DND-41 (cell line): ENCODE measurements at regions not wholly inside any gene's neighbourhood (a gene's known extent, or its start where the extent isn't known, plus 50 kb on each side); places are given as distances from the start of the nearest gene placed in this dataset.

Source experiments
- ATAC-seq: fragments of 200-7000 bp; cut with Tn5 transposase; 3 replicates; pipeline ENCODE4 v1.9.1; 2021; ENCODE audit warnings: low read depth; ENCODE audit not compliant: insufficient read depth
- DNase-seq: peaks from one replicate; pipeline ENCODE4 v3.0.0-alpha.2; 2020
- H2AFZ ChIP-seq: 2 replicates; pipeline ENCODE4 v1.6.0; 2012; ENCODE audit warnings: low read depth, low read length
- H3K27ac ChIP-seq: 2 replicates; pipeline ENCODE4 v1.5.1; 2012; ENCODE audit warnings: low read length, inconsistent platforms
- H3K27me3 ChIP-seq: fragments of 200-600 bp; sonication (generic); 2 replicates; pipeline ENCODE4 v1.6.0; 2012; ENCODE audit warnings: low read length, mild to moderate bottlenecking, inconsistent platforms; ENCODE audit not compliant: insufficient read depth, poor library complexity
- H3K36me3 ChIP-seq: 2 replicates; pipeline ENCODE4 v1.5.1; 2012; ENCODE audit warnings: low read length, inconsistent platforms; ENCODE audit not compliant: insufficient read depth
- H3K4me1 ChIP-seq: 2 replicates; pipeline ENCODE4 v1.5.1; 2012; ENCODE audit warnings: mild to moderate bottlenecking, low read length; ENCODE audit not compliant: insufficient read depth
- H3K4me2 ChIP-seq: 2 replicates; pipeline ENCODE4 v1.6.0; 2012; ENCODE audit warnings: mild to moderate bottlenecking, moderate library complexity, low read length, inconsistent platforms; ENCODE audit not compliant: insufficient read depth
- H3K4me3 ChIP-seq, 2 experiments: fragments of 200-600 bp in 1 of 2; shearing (Covaris generic) in 1 of 2; 2 replicates each; pipeline ENCODE4 v1.5.1; 2012 to 2016; ENCODE audit warnings: inconsistent platforms in 2 of 2, low read length in 2 of 2, mild to moderate bottlenecking in 2 of 2, low read depth in 1 of 2, moderate library complexity in 1 of 2
- H3K79me2 ChIP-seq: 2 replicates; pipeline ENCODE4 v1.6.0; 2012; ENCODE audit warnings: low read length, inconsistent platforms; ENCODE audit not compliant: insufficient read depth
- H3K9ac ChIP-seq: 2 replicates; pipeline ENCODE4 v1.6.0; 2012; ENCODE audit warnings: low read depth, mild to moderate bottlenecking, inconsistent platforms, low read length, moderate library complexity
- H3K9me3 ChIP-seq: 2 replicates; pipeline ENCODE4 v1.5.1; 2012; ENCODE audit warnings: low read length, moderate library complexity, mild to moderate bottlenecking, inconsistent platforms; ENCODE audit not compliant: insufficient read depth, severe bottlenecking
- H4K20me1 ChIP-seq: 2 replicates; pipeline ENCODE4 v1.6.0; 2012; ENCODE audit warnings: low read length; ENCODE audit not compliant: insufficient read depth
- EZH2 ChIP-seq: IDR thresholded peaks from 3 replicates; pipeline ENCODE4 v1.6.1; 2012; ENCODE audit warnings: borderline replicate concordance, low read depth, mild to moderate bottlenecking, moderate library complexity, low read length, inconsistent platforms; ENCODE audit not compliant: severe bottlenecking
- TF ChIP-seq, protein P1 (sequence below): IDR thresholded peaks from 2 replicates; pipeline ENCODE4 v1.5.1; 2012; ENCODE audit warnings: borderline replicate concordance, low read length, moderate library complexity, mild to moderate bottlenecking; ENCODE audit not compliant: poor library complexity, severe bottlenecking; ENCODE audit errors: extremely low read depth

DNA sequence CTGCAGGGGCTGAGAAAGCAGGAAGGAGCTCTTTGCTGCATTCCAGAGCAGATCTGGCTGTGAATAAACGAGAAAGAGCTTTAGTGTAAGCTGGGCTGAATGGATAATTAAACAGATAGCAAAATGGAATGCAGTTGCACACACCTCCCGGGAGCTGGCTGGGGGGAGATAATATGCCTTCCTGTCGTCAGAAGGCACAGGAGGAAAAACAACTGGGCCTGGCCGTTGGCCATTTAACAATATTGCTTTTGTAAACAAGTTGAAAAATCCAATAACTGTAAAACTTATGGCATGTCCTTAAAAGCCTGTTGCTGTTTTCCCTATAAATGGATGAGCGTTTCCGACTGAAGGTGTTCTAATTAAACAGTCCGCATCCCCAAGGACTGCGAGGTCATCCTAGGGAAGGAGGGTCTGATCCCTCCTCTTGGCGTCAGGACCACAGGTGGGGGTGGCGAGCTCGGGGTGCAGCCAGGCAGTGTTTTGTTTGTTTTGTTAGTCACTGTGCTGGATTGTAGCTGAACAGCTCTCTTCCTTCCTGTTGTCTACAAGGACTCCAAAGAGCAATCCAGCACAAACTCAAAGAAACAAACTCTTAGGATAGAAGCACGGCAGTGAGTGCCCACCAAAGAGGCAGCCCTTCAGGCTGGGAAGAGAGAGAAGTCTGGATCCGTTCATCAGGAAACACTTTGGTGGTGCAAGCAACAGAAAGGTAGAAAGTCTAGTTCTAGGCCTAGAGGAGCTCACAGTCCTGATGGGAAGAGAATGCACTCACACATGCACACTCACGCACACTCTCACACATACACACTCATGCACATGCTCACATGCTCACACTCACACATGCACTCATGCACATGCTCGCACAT, 133.4 kb upstream of the SMAD3 start:
- DNase-seq = no peak
- no peak overlapping the region for H3K4me2 ChIP-seq
- no peak overlapping the region for H3K9ac ChIP-seq
- peaks cover 3% of the 10 kb centered on the region for H3K27me3 ChIP-seq
- H3K9me3 ChIP-seq = peaks cover 7% of the 10 kb centered on the region
- H3K36me3 ChIP-seq = no peaks in the 10 kb centered on the region
- no peak for ATAC-seq
- no peaks in the 10 kb centered on the region for H4K20me1 ChIP-seq
- no peaks in the 10 kb centered on the region for H3K79me2 ChIP-seq
- H3K4me3 ChIP-seq = no peak overlapping the region
- no peak overlapping the region for H3K27ac ChIP-seq
- no peaks in the 10 kb centered on the region for H3K4me1 ChIP-seq
- no peak overlapping the region for H2AFZ ChIP-seq
- TF ChIP-seq, protein P1, sequence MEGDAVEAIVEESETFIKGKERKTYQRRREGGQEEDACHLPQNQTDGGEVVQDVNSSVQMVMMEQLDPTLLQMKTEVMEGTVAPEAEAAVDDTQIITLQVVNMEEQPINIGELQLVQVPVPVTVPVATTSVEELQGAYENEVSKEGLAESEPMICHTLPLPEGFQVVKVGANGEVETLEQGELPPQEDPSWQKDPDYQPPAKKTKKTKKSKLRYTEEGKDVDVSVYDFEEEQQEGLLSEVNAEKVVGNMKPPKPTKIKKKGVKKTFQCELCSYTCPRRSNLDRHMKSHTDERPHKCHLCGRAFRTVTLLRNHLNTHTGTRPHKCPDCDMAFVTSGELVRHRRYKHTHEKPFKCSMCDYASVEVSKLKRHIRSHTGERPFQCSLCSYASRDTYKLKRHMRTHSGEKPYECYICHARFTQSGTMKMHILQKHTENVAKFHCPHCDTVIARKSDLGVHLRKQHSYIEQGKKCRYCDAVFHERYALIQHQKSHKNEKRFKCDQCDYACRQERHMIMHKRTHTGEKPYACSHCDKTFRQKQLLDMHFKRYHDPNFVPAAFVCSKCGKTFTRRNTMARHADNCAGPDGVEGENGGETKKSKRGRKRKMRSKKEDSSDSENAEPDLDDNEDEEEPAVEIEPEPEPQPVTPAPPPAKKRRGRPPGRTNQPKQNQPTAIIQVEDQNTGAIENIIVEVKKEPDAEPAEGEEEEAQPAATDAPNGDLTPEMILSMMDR = no peak
- no peak for TF ChIP-seq EZH2

DNA sequence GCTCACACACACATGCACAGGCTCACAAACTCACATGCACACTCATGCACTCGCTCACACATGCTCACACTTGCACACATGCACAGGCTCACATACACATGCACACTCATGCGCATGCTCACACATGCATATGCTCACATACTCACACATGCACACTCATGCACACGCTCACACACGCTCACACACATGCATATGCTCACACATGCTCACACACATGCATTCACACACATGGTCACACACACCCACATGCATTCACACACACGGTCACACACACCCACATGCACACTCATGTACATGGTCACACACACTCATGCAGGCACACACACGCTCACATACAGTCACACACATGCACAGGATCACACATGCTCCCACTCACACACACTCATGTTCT, 132.8 kb upstream of the SMAD3 start:
- TF ChIP-seq EZH2 = no peak
- TF ChIP-seq, protein P1 = no peak
- no peak overlapping the region for H3K9ac ChIP-seq
- peaks cover 7% of the 10 kb centered on the region for H3K9me3 ChIP-seq
- H3K79me2 ChIP-seq = no peaks in the 10 kb centered on the region
- no peaks in the 10 kb centered on the region for H3K4me1 ChIP-seq
- H3K4me3 ChIP-seq = no peak overlapping the region
- H3K27ac ChIP-seq = no peak overlapping the region
- no peaks in the 10 kb centered on the region for H4K20me1 ChIP-seq
- no peak for ATAC-seq
- DNase-seq = no peak
- peaks cover 3% of the 10 kb centered on the region for H3K27me3 ChIP-seq
- H3K36me3 ChIP-seq = no peaks in the 10 kb centered on the region
- no peak overlapping the region for H2AFZ ChIP-seq
- H3K4me2 ChIP-seq = no peak overlapping the region

GRCh38 chr15:66933932-66934867, 131.2 kb upstream of the SMAD3 start:
- Histone ChIP-seq H3K4me3 (no peak overlapping the region), H2AFZ (no peak overlapping the region), H4K20me1 (no peaks in the 10 kb centered on the region), H3K27ac (no peak overlapping the region), H3K27me3 (peaks cover 3% of the 10 kb centered on the region), H3K9me3 (peaks cover 7% of the 10 kb centered on the region), H3K4me2 (no peak overlapping the region), H3K36me3 (no peaks in the 10 kb centered on the region), H3K9ac (no peak overlapping the region), H3K79me2 (no peaks in the 10 kb centered on the region), H3K4me1 (no peaks in the 10 kb centered on the region)
- TF ChIP-seq EZH2 = no peak
- TF ChIP-seq, protein P1 = no peak
- DNase-seq = no peak
- ATAC-seq = no peak
